ENCODE measurements at regions not wholly inside any gene's neighbourhood (a gene's known extent, or its start where the extent isn't known, plus 50 kb on each side); places are given as distances from the start of the nearest gene placed in this dataset.

- intact Hi-C loops (cut with DNase I, micrococcal nuclease) = no loop called here
- CTCF ChIA-PET = no interaction called here
- DNase-seq (no peak), ATAC-seq (ENCODE audit: poor library complexity) (no peak)
- H3K27ac Mint-ChIP-seq = no peak overlapping the region
- Histone ChIP-seq H3K36me3 (ENCODE audit: insufficient read depth, low read length) (no peaks in the 10 kb centered on the region), H3K4me3 (ENCODE audit: low read length) (no peak overlapping the region), H3K4me1 (ENCODE audit: insufficient read depth, low read length) (no peaks in the 10 kb centered on the region), H3K27ac (ENCODE audit: low read depth in 1 of 2, low read length in 2 of 2) (no peak overlapping the region), H3K9me3 (ENCODE audit: control insufficient read depth in 1 of 2, insufficient read depth in 1 of 2, low read length in 2 of 2) (peaks cover 0 to 4% of the 10 kb centered on the region in 2 experiments), H3K27me3 (ENCODE audit: control insufficient read depth in 1 of 2, insufficient read depth in 2 of 2, low read length in 2 of 2) (no peaks in the 10 kb centered on the region)
- no peaks in the 10 kb centered on the region for H3K27me3 Mint-ChIP-seq
- H3K9me3 Mint-ChIP-seq = peaks cover 8% of the 10 kb centered on the region
- H3K36me3 Mint-ChIP-seq (ENCODE audit: low read depth) = no peaks in the 10 kb centered on the region
- POLR2A ChIA-PET = no interaction called here
- no peak for TF ChIP-seq CTCF (IDR thresholded peaks at IDR 0.05)
- H3K4me3 Mint-ChIP-seq = no peak overlapping the region
- no peaks in the 10 kb centered on the region for H3K4me1 Mint-ChIP-seq (ENCODE audit: low read depth)
Observed at GRCh38 chr14:85122690-85123089, 407.3 kb upstream of the FLRT2 start.

- no peak for ATAC-seq (ENCODE audit: poor library complexity)
- no peaks in the 10 kb centered on the region for H3K27me3 ChIP-seq (ENCODE audit: control insufficient read depth in 1 of 2, insufficient read depth in 2 of 2, low read length in 2 of 2)
- POLR2A ChIA-PET = no interaction called here
- no peaks in the 10 kb centered on the region for H3K4me1 ChIP-seq (ENCODE audit: insufficient read depth, low read length)
- H3K36me3 ChIP-seq (ENCODE audit: insufficient read depth, low read length) = no peaks in the 10 kb centered on the region
- intact Hi-C loops (cut with DNase I, micrococcal nuclease) = no loop called here
- no peaks in the 10 kb centered on the region for H3K27me3 Mint-ChIP-seq
- no peak for TF ChIP-seq CTCF (IDR thresholded peaks at IDR 0.05)
- no peaks in the 10 kb centered on the region for H3K4me1 Mint-ChIP-seq (ENCODE audit: low read depth)
- CTCF ChIA-PET = no interaction called here
- peaks cover 8% of the 10 kb centered on the region for H3K9me3 Mint-ChIP-seq
- no peaks in the 10 kb centered on the region for H3K36me3 Mint-ChIP-seq (ENCODE audit: low read depth)
- peaks cover 0 to 4% of the 10 kb centered on the region in 2 experiments for H3K9me3 ChIP-seq (ENCODE audit: control insufficient read depth in 1 of 2, insufficient read depth in 1 of 2, low read length in 2 of 2)
- H3K27ac ChIP-seq (ENCODE audit: low read depth in 1 of 2, low read length in 2 of 2) = no peak overlapping the region
- no peak overlapping the region for H3K4me3 Mint-ChIP-seq
- DNase-seq = no peak
- H3K27ac Mint-ChIP-seq = no peak overlapping the region
- H3K4me3 ChIP-seq (ENCODE audit: low read length) = no peak overlapping the region
Observed at GRCh38 chr14:85123755-85124154, 406.2 kb upstream of the FLRT2 start.

- Mint-ChIP-seq H3K4me3 (no peak overlapping the region), H3K4me1 (ENCODE audit: low read depth) (no peaks in the 10 kb centered on the region), H3K9me3 (peaks cover 8% of the 10 kb centered on the region), H3K36me3 (ENCODE audit: low read depth) (no peaks in the 10 kb centered on the region), H3K27ac (no peak overlapping the region), H3K27me3 (no peaks in the 10 kb centered on the region)
- intact Hi-C loops (cut with DNase I, micrococcal nuclease) = no loop called here
- POLR2A ChIA-PET = no interaction called here
- no peaks in the 10 kb centered on the region for H3K36me3 ChIP-seq (ENCODE audit: insufficient read depth, low read length)
- H3K9me3 ChIP-seq (ENCODE audit: control insufficient read depth in 1 of 2, insufficient read depth in 1 of 2, low read length in 2 of 2) = peaks cover 0 to 4% of the 10 kb centered on the region in 2 experiments
- CTCF ChIA-PET = no interaction called here
- DNase-seq = no peak
- no peak overlapping the region for H3K4me3 ChIP-seq (ENCODE audit: low read length)
- H3K4me1 ChIP-seq (ENCODE audit: insufficient read depth, low read length) = no peaks in the 10 kb centered on the region
- no peak overlapping the region for H3K27ac ChIP-seq (ENCODE audit: low read depth in 1 of 2, low read length in 2 of 2)
- no peaks in the 10 kb centered on the region for H3K27me3 ChIP-seq (ENCODE audit: control insufficient read depth in 1 of 2, insufficient read depth in 2 of 2, low read length in 2 of 2)
- no peak for ATAC-seq (ENCODE audit: poor library complexity)
- TF ChIP-seq CTCF (IDR thresholded peaks at IDR 0.05) = no peak
Observed at GRCh38 chr14:85124631-85125290, 405.2 kb upstream of the FLRT2 start.

Data from CD4-positive, alpha-beta T cell (primary cell).